Stimulated activated CD8-positive, alpha-beta memory T cell treated with anti-CD3 and anti-CD28 coated beads, Interleukin-15, amount 100 ng/mL, for 48 hours (primary cell): ENCODE measurements at regions not wholly inside any gene's neighbourhood (a gene's known extent, or its start where the extent isn't known, plus 50 kb on each side); places are given as distances from the start of the nearest gene placed in this dataset.
"Not testable (repeated sequence)": the region's sequence is repeated elsewhere in the genome, so short reads cannot be mapped to it uniquely, and the experiment has no call there.

ENCODE experiments used
- DNase-seq, 2 donors: peaks; one replicate each; pipeline ENCODE4 v3.0.0-alpha.2; 2020; ENCODE audit warnings: low read depth in 2 of 2

DNA sequence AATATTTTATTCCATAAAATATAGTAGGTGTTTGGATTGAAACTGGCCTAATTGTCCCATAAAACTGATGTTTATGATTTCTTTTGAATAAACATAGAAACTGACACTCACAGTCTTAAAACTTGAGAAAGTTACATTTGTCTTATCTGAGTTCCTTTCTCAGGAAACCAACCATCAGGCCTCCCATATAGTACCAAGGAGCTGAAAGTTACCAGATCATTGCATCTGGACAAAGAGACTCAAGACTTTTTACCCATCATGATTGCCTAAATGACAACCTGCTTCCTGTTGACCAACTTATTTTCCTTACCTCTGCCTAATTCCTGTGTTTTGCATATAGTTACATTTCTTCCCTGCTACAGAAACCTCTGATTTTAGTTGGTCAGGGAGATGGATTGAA lies 137.0 kb upstream of the XPO1 start:
- no peak for DNase-seq

DNA sequence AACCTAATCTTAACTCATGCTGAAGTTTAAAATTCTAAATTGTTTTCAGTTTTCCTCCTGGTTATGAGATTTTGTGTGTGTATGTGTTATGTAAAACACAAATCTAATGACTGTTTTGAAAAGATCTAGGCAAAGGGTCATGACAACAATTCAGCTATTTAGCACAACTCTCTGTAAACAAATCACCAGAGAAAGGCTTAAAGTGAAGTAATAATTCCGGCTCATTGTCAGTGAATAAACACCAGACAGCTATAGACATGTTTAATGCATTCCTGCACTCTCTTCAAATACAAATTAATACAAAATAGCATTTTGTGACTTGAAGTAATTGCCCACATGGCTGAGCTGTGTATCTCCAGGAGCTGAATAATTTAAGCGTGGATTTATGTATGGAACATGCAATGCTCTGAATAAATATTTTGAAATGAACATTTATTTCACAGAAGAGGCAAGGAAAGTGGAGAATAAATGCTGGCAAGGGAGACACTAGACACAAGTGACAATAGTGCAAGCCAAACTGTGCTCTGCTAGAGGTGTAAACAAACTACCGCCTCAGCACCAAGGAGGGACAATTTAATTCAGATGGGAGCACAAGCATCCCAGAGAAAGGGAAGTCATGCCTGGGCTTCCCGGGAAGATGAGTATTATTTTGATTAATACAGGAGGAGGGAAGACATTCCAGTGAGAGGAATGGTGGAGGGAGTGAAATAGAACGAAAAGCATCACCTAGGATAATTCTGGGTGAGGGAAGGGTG lies 133.6 kb upstream of the XPO1 start:
- DNase-seq, result no peak

DNA sequence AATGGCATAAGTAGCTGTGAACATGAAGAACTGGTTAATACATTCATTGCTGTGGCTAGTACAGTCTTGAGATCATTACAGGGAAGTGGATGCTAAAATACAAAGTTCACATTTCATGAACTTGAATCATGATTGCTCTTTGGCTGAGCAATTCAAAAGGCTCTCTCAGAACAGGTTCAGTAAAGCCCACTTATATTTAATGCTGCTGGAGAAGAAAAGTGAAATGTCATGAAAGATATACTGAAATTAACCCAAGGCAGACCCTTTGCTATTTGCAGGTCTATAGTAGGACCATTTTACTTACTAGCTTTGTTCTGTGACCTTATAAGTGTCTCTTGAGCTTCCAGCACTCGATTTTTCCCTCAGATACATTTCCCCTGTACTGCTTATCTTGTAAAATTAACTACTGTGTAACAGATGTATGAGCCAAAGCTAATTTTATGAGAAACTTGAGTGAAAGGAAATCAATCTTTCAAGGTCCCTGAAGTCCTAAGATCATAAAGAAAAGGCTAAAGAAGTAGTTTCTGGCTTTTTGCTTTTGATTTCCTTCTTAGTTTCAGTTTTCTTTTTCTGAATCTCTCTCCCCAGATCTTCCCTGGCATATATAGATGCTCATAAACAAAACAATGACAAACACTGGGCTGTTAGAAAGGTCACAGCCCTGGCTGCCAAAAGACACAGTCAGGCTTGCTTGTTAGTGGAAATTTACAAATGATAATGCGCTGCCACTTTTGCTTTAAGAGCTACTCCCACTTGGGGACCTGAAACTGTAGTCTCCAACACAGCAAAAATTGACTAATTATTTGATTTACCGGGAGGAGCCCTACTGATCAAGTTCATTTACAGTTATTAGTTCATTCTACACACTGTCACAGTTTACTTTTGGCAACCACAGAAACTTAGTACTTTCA lies 132.7 kb upstream of the XPO1 start:
- DNase-seq, result peak in 1 of 2 donors; percentile 2

DNA sequence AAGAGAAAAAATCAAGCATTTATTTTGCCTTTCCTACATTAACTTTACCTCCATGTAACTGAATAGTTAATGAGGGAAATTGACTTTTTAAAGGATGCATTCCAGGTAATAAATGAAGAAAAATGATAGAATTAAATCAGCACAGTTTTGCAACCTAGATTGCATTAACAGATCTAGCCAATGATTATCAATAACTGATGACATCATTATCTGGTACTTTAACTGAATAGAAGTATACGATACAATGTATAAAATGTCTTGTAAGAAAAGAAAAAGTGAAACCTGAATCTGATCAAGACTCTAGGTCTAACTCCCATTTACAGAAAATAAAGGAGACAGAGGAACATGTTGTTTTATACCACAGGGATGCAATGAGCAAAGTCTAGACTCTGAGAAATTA lies 126.0 kb upstream of the XPO1 start:
- DNase-seq, result no peak

DNA sequence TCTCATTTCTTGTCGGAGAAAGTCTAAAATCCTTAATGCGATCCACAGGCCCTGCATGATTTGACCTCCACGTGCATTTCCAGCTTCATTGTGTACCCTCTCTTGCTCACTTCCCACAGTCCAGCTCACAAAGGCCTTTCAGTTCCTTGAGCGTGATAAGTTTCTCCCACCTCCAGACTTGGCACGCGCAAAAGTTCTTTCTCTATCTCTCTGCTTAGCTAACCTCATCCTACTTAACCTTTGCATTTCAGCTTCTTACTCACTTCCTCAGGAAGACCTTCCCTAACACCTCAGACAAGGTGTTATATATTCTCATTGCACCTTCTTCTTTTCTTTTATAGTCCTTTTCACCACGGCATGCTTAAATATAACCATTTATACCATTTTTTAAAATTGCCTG lies 124.8 kb upstream of the XPO1 start:
- DNase-seq, result no peak

DNA sequence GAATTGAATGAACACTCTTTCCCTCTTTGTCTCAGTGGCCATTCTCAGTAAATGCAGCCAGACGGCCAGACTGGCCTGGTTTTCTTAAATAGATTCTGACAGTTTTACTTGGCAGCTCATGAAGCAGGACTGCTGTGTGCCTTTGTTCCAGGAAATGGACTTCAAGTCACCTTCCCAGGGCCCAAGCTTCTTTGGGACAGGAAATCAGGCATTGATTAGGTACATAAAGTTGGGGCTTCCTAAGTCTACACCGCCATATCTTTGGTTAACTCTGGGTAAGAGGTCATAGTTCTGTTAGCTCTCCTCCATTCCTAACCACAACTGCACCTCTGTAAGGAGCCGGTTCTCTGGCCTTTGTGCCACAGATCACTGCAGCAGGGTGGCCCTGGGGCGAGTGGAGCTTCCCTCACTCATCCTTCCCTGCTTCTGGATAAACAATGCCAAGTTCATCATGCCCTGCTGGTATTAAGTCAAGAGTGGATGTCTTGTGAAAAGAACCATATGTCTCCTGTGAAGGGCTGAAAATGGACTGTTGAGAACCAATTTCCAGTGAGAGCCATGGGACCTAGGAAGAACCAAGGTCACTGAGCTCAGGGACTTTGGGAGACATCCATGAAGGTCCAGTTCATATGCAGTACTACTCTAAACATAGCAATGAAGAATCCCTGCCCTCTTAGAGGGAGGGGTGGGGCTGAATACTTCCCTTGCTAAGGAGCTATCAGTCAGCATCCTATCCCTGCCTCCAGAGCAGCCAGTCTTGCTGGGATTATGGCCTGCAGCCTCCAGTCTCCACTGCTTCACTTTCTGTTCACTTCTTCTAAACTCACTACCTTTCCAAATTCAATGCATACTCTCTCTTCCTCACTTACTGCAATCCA lies 122.6 kb upstream of the XPO1 start:
- no peak for DNase-seq

DNA sequence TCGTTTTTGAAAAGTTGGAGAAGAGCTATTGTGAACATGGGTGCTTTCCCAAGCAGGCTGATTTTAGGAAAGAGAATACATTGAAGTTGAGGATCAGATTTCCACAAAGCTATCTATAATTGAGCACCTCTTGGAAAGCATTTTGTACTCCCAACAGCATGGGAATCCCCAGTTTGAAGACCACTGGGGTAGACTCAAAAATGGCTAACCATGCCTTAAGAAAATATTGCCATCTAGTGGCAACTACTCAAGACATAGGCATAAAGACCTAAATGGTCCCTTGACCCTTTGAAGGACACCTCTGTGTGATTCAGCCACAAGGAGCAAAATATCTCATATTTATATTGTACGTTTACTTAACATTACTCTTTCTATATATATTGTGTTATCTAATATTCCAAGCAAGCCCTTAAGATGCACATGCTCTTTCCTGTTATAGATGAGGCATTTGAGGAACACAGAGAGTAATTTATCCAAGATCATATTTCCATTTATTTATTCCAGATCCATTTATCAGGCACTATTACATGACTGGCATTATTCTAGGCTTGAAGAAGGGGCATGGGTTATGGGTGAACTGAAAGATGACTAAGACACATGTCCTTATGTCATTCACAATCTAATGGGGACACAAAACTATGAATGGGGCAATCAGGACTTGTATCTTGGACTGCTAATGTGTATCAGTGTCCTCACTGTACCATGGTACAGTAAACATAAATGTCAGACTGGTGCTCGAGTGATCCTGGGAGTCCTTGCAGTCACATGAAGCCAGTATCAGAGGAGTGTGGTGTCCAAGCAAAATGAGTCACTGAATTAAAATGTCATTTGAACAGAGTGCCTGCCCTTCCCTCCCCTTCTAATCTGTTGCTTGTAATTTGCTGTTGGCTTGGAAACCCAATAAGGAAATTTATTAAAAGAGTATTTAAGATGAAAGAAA lies 121.0 kb upstream of the XPO1 start:
- DNase-seq, result no peak

DNA sequence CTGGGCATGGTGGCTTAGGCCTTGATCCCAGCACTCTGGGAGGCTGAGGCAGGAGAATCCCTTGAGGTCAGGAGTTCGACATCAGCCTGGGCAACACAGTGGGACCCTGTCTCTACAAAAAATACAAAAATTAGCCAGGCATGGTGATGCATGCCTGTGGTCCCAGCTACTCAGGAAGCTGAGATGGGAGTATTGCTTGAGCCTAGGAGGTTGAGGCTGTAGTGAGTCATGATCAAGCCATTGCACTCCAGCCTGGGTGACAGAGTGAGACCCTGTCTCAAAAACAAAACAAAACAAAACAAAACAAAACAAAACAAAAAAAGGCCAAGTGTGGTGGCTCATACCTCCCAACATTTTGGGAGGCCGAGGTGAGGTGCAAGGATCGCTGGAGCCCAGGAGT lies 111.8 kb upstream of the XPO1 start:
- DNase-seq, result not testable (repeated sequence)

DNA sequence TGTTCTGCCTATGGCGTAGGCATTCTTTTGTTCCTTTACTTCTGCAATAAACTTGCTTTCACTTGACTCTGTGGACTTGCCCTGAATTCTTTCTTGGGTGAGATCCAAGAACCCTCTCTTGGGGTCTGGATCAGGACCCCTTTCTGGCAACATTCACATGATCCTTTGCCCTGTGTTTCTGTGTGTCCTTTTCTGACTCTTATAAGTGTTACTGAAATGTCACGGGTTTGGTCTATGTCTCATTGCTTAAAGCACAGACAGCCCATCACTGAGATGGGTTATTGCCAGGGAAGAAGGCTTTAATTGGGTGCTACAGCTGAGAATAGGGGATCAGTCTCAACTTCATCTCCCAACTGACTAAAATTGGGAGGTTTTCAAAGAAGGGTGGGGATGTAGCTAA lies 110.9 kb upstream of the XPO1 start:
- no peak for DNase-seq

DNA sequence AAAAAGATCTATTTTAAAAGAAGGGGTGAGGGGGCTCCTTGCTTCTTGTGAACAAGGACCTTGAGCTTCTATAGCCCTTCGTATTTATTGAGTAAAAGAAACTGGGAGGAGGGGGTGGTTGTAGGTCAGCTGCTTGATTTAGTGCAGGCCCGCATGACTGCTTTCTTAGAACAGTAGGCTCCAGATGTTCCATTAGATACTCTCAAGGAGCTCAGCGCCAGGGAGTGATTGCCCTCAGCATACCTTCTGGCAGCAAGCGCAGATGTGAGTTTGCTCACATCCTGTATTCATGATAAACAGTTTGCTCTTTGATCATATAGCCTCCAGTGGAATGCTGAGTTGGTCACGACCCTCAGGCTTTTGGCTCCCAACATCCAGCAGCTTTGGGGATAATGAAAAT lies 108.9 kb upstream of the XPO1 start:
- no peak for DNase-seq

DNA sequence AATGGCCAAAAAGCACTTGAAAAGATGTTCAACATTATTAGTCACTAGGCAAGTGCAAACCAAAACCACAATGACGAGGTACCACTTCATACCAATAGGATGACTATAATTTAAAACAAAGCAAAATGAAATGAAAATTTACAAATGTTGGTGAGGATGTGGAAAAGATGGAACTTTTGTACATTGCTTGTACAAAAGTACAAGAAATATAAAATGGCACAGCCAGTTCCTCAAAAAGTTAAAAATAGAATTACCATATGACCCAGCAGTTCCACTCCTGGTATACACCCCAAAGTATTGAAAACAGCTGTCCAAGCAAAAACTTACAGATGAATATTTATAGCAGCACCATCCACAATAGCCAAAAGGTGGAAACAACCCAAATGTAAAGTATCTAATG lies 107.8 kb upstream of the XPO1 start:
- DNase-seq, result no peak

DNA sequence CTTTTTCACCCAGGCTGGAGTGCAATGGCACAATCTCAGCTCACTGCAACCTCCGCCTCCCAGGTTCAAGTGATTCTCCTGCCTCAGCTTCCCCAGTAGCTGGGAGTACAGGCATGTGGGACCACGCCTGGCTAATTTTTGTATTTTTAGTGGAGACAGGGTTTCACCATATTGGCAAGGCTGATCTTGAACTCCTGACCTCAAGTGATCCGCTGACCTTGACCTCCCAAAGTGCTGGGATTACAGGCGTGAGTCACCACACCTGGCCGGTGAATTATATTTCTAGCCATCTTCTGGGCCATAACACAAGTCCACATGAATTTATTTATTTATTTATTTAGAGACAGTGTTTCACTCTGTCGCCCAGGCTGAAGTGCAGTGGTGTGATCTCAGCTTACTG lies 105.0 kb upstream of the XPO1 start:
- not testable (repeated sequence) for DNase-seq

DNA sequence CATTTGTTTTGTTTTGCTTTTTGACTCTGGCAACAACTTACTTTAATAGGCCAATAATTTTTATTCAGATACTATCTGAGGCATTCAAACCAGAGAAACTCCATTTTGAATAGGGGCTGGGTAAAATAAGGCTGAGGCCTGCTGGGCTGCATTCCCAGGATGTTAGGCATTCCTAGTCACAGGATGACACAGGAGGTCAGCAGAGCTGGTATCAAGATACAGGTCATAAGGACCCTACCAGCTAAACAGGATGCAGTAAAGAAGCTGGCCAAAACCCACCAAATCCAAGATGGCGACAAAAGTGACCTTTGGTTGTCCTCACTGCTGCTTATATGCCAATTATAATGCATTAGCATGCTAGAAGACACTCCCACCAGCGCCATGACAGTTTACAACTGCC lies 102.2 kb upstream of the XPO1 start:
- no peak for DNase-seq

DNA sequence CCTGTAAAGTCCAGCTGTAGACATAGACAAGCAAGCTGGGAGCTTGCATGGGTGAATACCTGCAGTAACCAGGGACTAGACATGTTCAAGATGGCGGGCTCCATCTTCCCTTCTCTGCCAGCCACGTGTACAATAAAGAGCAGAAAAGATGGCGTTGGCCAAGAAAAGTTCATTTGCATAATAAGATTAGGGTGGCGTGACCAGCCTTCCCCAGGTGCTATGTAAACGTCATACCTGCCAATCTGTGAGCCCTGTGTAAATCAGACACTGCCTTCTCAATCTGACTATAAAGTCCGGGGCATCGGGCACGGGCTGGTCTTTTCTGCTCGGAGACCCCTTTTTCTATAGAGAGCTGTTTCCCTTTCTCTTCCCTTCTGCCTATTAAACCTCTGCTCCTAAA lies 101.6 kb upstream of the XPO1 start:
- DNase-seq, result no peak

DNA sequence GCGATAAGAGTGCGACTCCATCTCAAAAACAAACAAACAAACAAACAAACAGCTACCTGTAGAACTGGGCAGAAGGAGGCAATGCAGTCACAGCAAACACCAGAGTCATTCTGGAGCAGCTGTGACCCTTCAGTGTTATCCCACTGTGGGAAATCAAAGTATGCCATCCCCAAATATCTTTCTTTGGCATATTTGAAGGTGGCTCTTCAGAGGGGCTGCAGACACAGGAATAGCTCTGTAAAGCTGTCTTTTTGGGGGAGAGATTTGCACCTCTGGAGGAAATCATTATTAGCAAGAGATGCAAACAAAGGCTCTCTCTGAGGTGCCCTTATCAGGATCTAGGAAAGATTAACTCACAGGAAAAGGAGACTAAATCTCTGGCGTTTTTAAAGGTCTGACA lies 98.5 kb upstream of the XPO1 start:
- no peak for DNase-seq

DNA sequence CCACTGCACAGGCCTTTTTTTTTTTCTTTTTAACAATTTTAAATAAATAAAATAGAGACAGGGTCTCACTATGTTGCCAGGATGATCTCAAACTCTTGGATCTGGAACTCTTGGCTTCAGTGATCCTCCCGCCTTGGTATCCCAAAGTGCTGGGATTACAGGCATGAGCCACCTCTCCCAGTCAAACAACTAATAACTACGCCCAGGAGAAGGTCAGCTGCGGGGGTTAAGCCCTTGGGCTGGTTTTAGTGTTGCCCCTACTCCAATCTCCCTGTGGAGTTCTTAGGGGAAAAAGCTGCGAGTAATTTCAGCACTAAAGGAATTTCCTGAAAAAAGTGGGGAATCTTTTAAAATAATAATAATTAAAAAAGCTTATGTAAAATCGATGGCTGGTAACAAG lies 96.4 kb upstream of the XPO1 start:
- DNase-seq, result no peak

DNA sequence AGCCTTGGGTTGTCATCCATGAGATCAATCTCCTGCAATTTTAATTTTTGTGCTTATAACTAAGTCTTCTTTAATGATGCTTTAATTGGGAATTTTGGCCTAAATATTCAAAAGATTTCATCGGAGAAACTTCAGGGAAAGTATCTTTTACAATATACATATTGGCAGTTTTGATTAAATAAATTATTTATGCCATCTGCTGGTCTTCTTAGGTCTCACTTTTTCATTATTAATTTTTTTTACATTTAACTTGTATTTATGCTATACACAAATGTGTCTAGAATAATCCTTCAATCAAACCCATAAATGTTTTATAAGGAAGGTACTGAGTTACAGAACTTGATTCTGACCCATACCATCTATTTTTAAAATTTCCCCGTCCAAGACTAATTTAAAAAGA lies 95.1 kb upstream of the XPO1 start:
- DNase-seq, result no peak

DNA sequence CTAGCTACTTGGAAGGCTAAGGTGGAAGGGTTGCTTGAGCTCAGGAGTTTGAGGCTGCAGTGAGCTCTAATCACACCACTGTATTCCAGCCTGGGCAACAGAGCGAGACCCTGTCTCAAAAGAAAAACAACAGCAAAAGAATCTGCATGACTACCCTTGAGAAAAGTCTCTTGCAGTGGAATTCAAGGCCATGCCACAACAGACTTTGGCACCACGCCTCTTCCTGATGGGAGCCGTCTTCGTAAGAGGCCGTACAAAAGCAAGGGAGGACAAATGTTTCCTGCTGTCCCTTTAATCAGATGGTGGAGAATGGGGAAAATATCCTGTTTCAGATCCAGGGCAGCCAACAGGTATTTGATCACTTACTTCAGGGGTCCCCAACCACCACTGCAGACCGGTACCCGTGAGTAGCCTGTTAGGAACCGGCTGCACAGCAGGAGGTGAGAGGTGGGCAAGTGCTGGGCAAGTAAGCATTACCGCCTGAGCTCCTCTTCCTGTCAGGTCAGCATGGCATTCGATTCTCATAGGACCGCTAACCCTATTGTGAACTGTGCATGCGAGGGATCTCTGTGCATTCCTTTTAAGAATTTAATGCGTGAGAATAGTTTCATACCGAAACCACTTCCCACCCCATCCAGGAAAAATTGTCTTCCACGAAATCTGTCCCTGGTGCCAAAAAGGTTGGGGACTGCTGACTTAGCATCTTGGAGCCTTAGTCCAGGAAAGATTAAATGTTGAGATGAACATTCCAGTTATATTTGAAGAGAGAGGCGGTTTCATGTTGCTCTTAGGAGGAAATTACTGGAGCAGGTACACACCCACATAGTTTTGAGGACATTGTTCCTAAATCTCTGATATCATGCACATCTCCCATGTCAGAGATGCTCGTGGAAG lies 94.4 kb upstream of the XPO1 start:
- DNase-seq, result no peak

DNA sequence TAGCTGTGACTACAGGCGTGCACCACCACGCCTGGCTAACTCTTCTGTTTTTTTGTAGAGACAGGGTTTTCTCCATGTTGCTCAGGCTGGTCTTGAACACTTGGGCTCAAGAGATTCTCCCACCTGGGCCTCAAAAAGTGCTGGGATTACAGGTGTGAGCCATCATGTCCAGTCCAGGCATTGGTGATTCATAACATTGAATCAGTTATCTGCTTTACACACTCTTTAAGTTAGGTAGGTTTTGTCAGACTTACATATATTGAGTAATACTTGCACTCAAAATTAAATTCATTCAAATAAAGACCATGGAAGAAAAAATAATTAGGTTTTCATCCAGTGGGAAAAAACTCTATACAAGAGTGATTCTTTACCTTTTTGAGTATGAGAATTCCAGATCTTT lies 93.2 kb upstream of the XPO1 start:
- DNase-seq, result no peak

DNA sequence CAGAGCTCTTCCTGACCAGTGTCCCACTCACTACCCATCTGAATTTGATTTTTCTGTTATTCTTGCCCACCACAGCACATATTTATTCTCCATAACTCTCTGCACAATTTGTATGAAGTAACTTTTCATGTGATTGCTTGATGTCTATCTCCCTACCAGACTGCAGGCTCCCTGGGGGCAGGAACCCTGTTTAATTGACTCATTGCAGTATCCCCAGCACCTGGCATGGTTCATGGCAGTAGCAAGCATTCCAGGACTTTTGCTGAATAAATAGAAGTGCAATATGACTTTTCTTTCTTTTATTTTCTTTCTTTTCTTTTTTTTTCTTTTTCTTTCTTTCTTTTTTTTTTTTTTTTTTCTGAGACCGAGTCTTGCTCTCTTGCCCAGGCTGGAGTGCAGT lies 88.7 kb upstream of the XPO1 start:
- no peak for DNase-seq
